WTC11 (cell line): ENCODE measurements at regions not wholly inside any gene's neighbourhood (a gene's known extent, or its start where the extent isn't known, plus 50 kb on each side); places are given as distances from the start of the nearest gene placed in this dataset.

Experiments used
- FOXP1 ChIP-seq: sonication (generic); formaldehyde crosslinking; IDR thresholded peaks from 2 replicates; pipeline ENCODE4 v1.8.0; 2022; ENCODE audit warnings: missing genetic modification reagents, mild to moderate bottlenecking, moderate library complexity, borderline replicate concordance
- NFATC4 ChIP-seq: fragments of 250-450 bp; sonication (Bioruptor Pico); IDR thresholded peaks from 2 replicates; pipeline ENCODE4 v1.9.0; 2021; ENCODE audit warnings: mild to moderate bottlenecking
- SP1 ChIP-seq: sonication (generic); formaldehyde crosslinking; conservative IDR thresholded peaks from 2 replicates; pipeline ENCODE4 v1.8.1; 2022; ENCODE audit warnings: missing genetic modification reagents
- ZNF317 ChIP-seq: sonication (generic); formaldehyde crosslinking; IDR thresholded peaks from 2 replicates; pipeline ENCODE4 v1.8.1; 2023; ENCODE audit warnings: low read depth, mild to moderate bottlenecking, moderate library complexity, missing genetic modification reagents, borderline replicate concordance
- TF ChIP-seq, protein P1 (sequence below): fragments of 200-600 bp; IDR thresholded peaks from 2 replicates; pipeline ENCODE4 v1.8.0; 2022; ENCODE audit warnings: antibody characterized with exemption
- TF ChIP-seq, protein P2 (sequence below): sonication (generic); formaldehyde crosslinking; IDR thresholded peaks from 2 replicates; pipeline ENCODE4 v1.8.0; 2022; ENCODE audit warnings: mild to moderate bottlenecking, missing genetic modification reagents
- TF ChIP-seq, protein P3 (sequence below): sonication (generic); formaldehyde crosslinking; IDR thresholded peaks from 2 replicates; pipeline ENCODE4 v1.8.0; 2022; ENCODE audit warnings: mild to moderate bottlenecking, missing genetic modification reagents
- TF ChIP-seq, protein P4 (sequence below): sonication (generic); formaldehyde crosslinking; IDR thresholded peaks from 2 replicates; pipeline ENCODE4 v1.8.1; 2022; ENCODE audit warnings: mild to moderate bottlenecking, missing genetic modification reagents, moderate library complexity, borderline replicate concordance

DNA sequence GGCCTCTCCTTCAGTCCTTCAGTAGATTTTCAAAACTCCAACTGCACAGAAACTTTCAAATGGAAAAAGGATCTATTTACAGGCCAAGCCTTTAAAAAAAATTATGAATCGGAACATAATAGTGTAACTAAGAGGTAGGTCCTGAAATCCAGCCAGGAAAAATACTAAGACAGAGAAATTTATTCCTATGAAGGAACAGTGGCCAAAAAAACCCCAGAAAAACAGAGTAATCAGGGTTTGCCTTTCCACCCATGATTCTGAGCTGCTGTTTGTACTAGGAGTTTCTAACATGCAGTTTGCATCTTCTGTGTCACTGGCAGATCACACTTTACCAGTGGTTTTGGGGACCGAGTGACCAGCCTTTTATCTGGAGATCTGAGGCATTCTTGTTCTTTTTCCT is 93.1 kb upstream of the TMED7 start:
- TF ChIP-seq, protein P1, sequence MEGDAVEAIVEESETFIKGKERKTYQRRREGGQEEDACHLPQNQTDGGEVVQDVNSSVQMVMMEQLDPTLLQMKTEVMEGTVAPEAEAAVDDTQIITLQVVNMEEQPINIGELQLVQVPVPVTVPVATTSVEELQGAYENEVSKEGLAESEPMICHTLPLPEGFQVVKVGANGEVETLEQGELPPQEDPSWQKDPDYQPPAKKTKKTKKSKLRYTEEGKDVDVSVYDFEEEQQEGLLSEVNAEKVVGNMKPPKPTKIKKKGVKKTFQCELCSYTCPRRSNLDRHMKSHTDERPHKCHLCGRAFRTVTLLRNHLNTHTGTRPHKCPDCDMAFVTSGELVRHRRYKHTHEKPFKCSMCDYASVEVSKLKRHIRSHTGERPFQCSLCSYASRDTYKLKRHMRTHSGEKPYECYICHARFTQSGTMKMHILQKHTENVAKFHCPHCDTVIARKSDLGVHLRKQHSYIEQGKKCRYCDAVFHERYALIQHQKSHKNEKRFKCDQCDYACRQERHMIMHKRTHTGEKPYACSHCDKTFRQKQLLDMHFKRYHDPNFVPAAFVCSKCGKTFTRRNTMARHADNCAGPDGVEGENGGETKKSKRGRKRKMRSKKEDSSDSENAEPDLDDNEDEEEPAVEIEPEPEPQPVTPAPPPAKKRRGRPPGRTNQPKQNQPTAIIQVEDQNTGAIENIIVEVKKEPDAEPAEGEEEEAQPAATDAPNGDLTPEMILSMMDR, result no peak
- TF ChIP-seq, protein P2, sequence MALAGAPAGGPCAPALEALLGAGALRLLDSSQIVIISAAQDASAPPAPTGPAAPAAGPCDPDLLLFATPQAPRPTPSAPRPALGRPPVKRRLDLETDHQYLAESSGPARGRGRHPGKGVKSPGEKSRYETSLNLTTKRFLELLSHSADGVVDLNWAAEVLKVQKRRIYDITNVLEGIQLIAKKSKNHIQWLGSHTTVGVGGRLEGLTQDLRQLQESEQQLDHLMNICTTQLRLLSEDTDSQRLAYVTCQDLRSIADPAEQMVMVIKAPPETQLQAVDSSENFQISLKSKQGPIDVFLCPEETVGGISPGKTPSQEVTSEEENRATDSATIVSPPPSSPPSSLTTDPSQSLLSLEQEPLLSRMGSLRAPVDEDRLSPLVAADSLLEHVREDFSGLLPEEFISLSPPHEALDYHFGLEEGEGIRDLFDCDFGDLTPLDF, result no peak
- TF ChIP-seq SP1 (CRISPR knock-in tag) (no peak), ZNF317 (no peak), FOXP1 (CRISPR knock-in tag) (no peak), NFATC4 (CRISPR knock-in tag) (no peak)
- TF ChIP-seq, protein P3, sequence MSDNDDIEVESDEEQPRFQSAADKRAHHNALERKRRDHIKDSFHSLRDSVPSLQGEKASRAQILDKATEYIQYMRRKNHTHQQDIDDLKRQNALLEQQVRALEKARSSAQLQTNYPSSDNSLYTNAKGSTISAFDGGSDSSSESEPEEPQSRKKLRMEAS (CRISPR knock-in tag), result no peak
- TF ChIP-seq, protein P4, sequence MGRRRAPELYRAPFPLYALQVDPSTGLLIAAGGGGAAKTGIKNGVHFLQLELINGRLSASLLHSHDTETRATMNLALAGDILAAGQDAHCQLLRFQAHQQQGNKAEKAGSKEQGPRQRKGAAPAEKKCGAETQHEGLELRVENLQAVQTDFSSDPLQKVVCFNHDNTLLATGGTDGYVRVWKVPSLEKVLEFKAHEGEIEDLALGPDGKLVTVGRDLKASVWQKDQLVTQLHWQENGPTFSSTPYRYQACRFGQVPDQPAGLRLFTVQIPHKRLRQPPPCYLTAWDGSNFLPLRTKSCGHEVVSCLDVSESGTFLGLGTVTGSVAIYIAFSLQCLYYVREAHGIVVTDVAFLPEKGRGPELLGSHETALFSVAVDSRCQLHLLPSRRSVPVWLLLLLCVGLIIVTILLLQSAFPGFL (CRISPR knock-in tag), result no peak
